ENCODE measurements at regions not wholly inside any gene's neighbourhood (a gene's known extent, or its start where the extent isn't known, plus 50 kb on each side); places are given as distances from the start of the nearest gene placed in this dataset.
A peak's percentile ranks its signal among the peaks of the same experiment; 100 is the strongest.

DNA sequence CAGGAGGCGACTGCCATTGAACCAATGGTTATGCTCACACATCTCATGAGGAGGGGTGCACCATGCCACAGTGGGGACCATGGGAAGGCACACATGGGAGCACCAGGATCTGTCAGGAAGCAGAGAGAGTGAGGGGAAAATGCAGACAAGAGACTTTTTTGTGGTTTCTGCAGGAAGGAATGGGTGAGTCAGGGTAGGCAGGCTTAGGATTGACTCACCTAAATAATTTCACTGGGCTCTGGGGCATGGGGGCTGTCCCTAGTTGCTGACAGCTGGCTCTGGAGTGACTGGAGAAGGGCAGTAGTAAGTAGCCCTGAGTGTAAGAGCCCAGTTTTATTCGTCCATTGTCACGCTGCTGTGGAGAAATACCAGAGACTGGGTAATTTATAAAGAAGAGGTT, 202.4 kb downstream of the AXIN2 start:
- dilution Hi-C loops (cut with HindIII; ENCODE audit: low sequenced_read_pairs, unreplicated experiment), result no loop called here

More for the DNA sequence above, 202.4 kb downstream of the AXIN2 start:
- no peak for TF ChIP-seq NFE2L2 (IDR thresholded peaks at IDR 0.05; ENCODE audit: low read depth, low read length)
- no peak for TF ChIP-seq RFX5 (IDR thresholded peaks at IDR 0.05; ENCODE audit: low read depth, low read length)
- TF ChIP-seq BHLHE40 (IDR thresholded peaks at IDR 0.05; ENCODE audit: low read depth, low read length), result no peak
- TF ChIP-seq MAFK (IDR thresholded peaks at IDR 0.05; ENCODE audit: low read depth, low read length), result peak; percentile 52; the same call in 1 of the 2 replicates
- TF ChIP-seq MXI1 (IDR thresholded peaks at IDR 0.05; ENCODE audit: borderline replicate concordance, low read depth, low read length), result no peak
- TF ChIP-seq, protein P1, sequence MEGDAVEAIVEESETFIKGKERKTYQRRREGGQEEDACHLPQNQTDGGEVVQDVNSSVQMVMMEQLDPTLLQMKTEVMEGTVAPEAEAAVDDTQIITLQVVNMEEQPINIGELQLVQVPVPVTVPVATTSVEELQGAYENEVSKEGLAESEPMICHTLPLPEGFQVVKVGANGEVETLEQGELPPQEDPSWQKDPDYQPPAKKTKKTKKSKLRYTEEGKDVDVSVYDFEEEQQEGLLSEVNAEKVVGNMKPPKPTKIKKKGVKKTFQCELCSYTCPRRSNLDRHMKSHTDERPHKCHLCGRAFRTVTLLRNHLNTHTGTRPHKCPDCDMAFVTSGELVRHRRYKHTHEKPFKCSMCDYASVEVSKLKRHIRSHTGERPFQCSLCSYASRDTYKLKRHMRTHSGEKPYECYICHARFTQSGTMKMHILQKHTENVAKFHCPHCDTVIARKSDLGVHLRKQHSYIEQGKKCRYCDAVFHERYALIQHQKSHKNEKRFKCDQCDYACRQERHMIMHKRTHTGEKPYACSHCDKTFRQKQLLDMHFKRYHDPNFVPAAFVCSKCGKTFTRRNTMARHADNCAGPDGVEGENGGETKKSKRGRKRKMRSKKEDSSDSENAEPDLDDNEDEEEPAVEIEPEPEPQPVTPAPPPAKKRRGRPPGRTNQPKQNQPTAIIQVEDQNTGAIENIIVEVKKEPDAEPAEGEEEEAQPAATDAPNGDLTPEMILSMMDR (conservative IDR thresholded peaks at IDR 0.05; ENCODE audit: low read depth, low read length), result no peak
- no peak for TF ChIP-seq CEBPB (IDR thresholded peaks at IDR 0.05; ENCODE audit: low read depth, low read length)
- peak; percentile 45; the same call in 1 of the 2 replicates for TF ChIP-seq FOS (IDR thresholded peaks at IDR 0.05; ENCODE audit: low read depth, low read length)
- TF ChIP-seq, protein P2, sequence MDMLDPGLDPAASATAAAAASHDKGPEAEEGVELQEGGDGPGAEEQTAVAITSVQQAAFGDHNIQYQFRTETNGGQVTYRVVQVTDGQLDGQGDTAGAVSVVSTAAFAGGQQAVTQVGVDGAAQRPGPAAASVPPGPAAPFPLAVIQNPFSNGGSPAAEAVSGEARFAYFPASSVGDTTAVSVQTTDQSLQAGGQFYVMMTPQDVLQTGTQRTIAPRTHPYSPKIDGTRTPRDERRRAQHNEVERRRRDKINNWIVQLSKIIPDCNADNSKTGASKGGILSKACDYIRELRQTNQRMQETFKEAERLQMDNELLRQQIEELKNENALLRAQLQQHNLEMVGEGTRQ (IDR thresholded peaks at IDR 0.05; ENCODE audit: low read depth, low read length), result no peak
- TF ChIP-seq RAD21 (IDR thresholded peaks at IDR 0.05; ENCODE audit: low read length), result no peak; the same call in 1 of the 2 replicates
- Histone ChIP-seq H3K36me3 (ENCODE audit: control insufficient read depth, insufficient read depth, low read length) (no peaks in the 10 kb centered on the region), H3K27me3 (ENCODE audit: control insufficient read depth, insufficient read depth, low read length) (peaks cover 2% of the 10 kb centered on the region; the same call in 1 of the 2 replicates), H3K9me3 (ENCODE audit: control insufficient read depth, insufficient read depth, low read length) (no peaks in the 10 kb centered on the region), H3K9ac (ENCODE audit: low read depth, low read length) (no peak overlapping the region), H2BK5ac (ENCODE audit: low read depth, low read length, poor library complexity, severe bottlenecking) (no peak overlapping the region), H3K4me3 (ENCODE audit: insufficient read depth, low read depth, low read length) (no peak overlapping the region), H3K4me1 (ENCODE audit: control insufficient read depth, insufficient read depth, low read length) (no peaks in the 10 kb centered on the region; the same call in 1 of the 2 replicates), H3K9me1 (ENCODE audit: insufficient read depth, low read length) (0 out of 2 replicates have a peak, but pooled peaks cover 4% of the 10 kb centered on the region), H3K79me1 (ENCODE audit: low read depth in 1 of 2, low read length in 2 of 2) (no peaks in the 10 kb centered on the region), H2BK120ac (ENCODE audit: low read depth, low read length) (no peak overlapping the region), H3K56ac (ENCODE audit: extremely low read depth, insufficient read depth, low read length) (no peak overlapping the region), H2BK15ac (ENCODE audit: low read depth, low read length) (no peak overlapping the region), H3K18ac (ENCODE audit: low read depth, low read length) (no peak overlapping the region), H4K5ac (ENCODE audit: low read depth, low read length) (no peak overlapping the region), H2AK9ac (replicated peaks; ENCODE audit: low read depth, low read length, poor library complexity) (no peak overlapping the region), H2BK20ac (ENCODE audit: low read depth, low read length) (0 out of 2 replicates have a peak overlapping the region, but pooled peaks have one; percentile 10), H4K20me1 (ENCODE audit: insufficient read depth, low read length) (no peaks in the 10 kb centered on the region), H2AK5ac (ENCODE audit: low read depth, low read length) (no peak overlapping the region), H3K4me2 (ENCODE audit: low read depth, low read length) (peak overlapping the region; percentile 32; the same call in 1 of the 2 replicates), H3K4ac (ENCODE audit: low read depth, low read length) (no peak overlapping the region), H4K8ac (ENCODE audit: low read depth in 2 of 2, low read length in 2 of 2) (no peak overlapping the region), H3K23ac (ENCODE audit: low read depth, low read length) (no peak overlapping the region), H3K14ac (replicated peaks; ENCODE audit: low read depth, low read length) (no peak overlapping the region), H4K91ac (ENCODE audit: insufficient read depth, low read depth, low read length) (no peak overlapping the region), H3K27ac (ENCODE audit: insufficient read depth, low read length) (no peak overlapping the region), H2AFZ (replicated peaks; ENCODE audit: low read length, poor library complexity) (no peak overlapping the region)
- in situ Hi-C loops (cut with MboI; ENCODE audit: low sequenced_read_pairs), result no loop called here
- ATAC-seq (ENCODE audit: low read depth), result peak; percentile 99
- no CpG with 5 or more reads among the region's 3 CpGs for WGBS, 2 experiments (ENCODE audit: extremely low coverage in 2 of 2, insufficient read length in 1 of 2)
- peak; percentile 84 for DNase-seq
- intact Hi-C loops (cut with micrococcal nuclease), result no loop called here
- ChIA-PET CTCF (no interaction called here), POLR2A (ENCODE audit: unreplicated experiment) (no interaction called here)
- no TSS peak for BruUV-seq (replicated peaks)

Measured in IMR-90 (cell line).